Activated naive CD4-positive, alpha-beta T cell treated with anti-CD3 and anti-CD28 coated beads, Interleukin-2, amount 10 ng/mL, durations not matched to agents 7 days and 5 days (primary cell): ENCODE measurements at regions not wholly inside any gene's neighbourhood (a gene's known extent, or its start where the extent isn't known, plus 50 kb on each side); places are given as distances from the start of the nearest gene placed in this dataset.
A peak's percentile ranks its signal among the peaks of the same experiment; 100 is the strongest.

Source experiments
- CTCF ChIA-PET: fragments of 350-600 bp; sonication (Branson Sonifier 250); formaldehyde crosslinking; loops from one replicate; lab custom pipeline; 2021; ENCODE audit warnings: antibody characterized with exemption; lab: Charles Lee
- DNase-seq: peaks from one replicate; pipeline ENCODE4 v3.0.0-alpha.2; 2020
- H3K27ac Mint-ChIP-seq: one replicate; pipeline ENCODE4 v1.8.0; 2021; ENCODE audit warnings: mild to moderate bottlenecking, moderate library complexity, mixed read lengths
- H3K27me3 Mint-ChIP-seq: one replicate; pipeline ENCODE4 v1.8.0; 2021; ENCODE audit warnings: mild to moderate bottlenecking, mixed read lengths
- H3K36me3 Mint-ChIP-seq: one replicate; pipeline ENCODE4 v1.8.0; 2021; ENCODE audit warnings: mixed read lengths
- H3K4me1 Mint-ChIP-seq: one replicate; pipeline ENCODE4 v1.8.0; 2021; ENCODE audit warnings: mixed read lengths
- H3K4me3 Mint-ChIP-seq: one replicate; pipeline ENCODE4 v1.8.0; 2021; ENCODE audit warnings: mild to moderate bottlenecking, moderate library complexity, mixed read lengths
- H3K9me3 Mint-ChIP-seq: one replicate; pipeline ENCODE4 v1.8.0; 2021; ENCODE audit warnings: mixed read lengths

GRCh38 chr2:8290771-8291352 lies 391.0 kb upstream of the ID2 start:
- Mint-ChIP-seq H3K9me3 (no peaks in the 10 kb centered on the region), H3K4me3 (no peak overlapping the region), H3K27ac (no peak overlapping the region), H3K4me1 (no peaks in the 10 kb centered on the region), H3K27me3 (peaks cover 47% of the 10 kb centered on the region), H3K36me3 (no peaks in the 10 kb centered on the region)
- DNase-seq, result no peak
- CTCF ChIA-PET, result no interaction called here

- CTCF ChIA-PET, result no interaction called here
- peaks cover 28% of the 10 kb centered on the region for H3K27me3 Mint-ChIP-seq
- H3K36me3 Mint-ChIP-seq, result peaks cover 13% of the 10 kb centered on the region
- DNase-seq, result no peak
- peaks cover 13% of the 10 kb centered on the region for H3K9me3 Mint-ChIP-seq
- no peak overlapping the region for H3K27ac Mint-ChIP-seq
- H3K4me1 Mint-ChIP-seq, result peaks cover 17% of the 10 kb centered on the region
- H3K4me3 Mint-ChIP-seq, result no peak overlapping the region
These were observed 385.6 kb upstream of the ID2 start for GRCh38 chr2:8296306-8296705.

GRCh38 chr2:8297376-8298231 lies 384.3 kb upstream of the ID2 start:
- CTCF ChIA-PET, result no interaction called here
- H3K4me3 Mint-ChIP-seq, result no peak overlapping the region
- peaks cover 30% of the 10 kb centered on the region for H3K4me1 Mint-ChIP-seq
- peaks cover 22% of the 10 kb centered on the region for H3K9me3 Mint-ChIP-seq
- peaks cover 31% of the 10 kb centered on the region for H3K27me3 Mint-ChIP-seq
- no peak for DNase-seq
- H3K27ac Mint-ChIP-seq, result no peak overlapping the region
- peaks cover 22% of the 10 kb centered on the region for H3K36me3 Mint-ChIP-seq

- CTCF ChIA-PET, result no interaction called here
- Mint-ChIP-seq H3K27ac (no peak overlapping the region), H3K36me3 (peaks cover 25% of the 10 kb centered on the region), H3K27me3 (peaks cover 22% of the 10 kb centered on the region), H3K4me1 (peaks cover 41% of the 10 kb centered on the region), H3K4me3 (no peak overlapping the region), H3K9me3 (peaks cover 25% of the 10 kb centered on the region)
- DNase-seq, result no peak
These were observed 383.1 kb upstream of the ID2 start for GRCh38 chr2:8298783-8299182.

GRCh38 chr2:8300216-8300615 lies 381.6 kb upstream of the ID2 start:
- CTCF ChIA-PET, result interaction anchor here (1.0 to 1.2 kb wide), 2 partner anchors 14 to 25 kb away, joined by 3 read pairs; no protein-coding TSS in a partner anchor
- peaks cover 56% of the 10 kb centered on the region for H3K4me1 Mint-ChIP-seq
- peaks cover 25% of the 10 kb centered on the region for H3K36me3 Mint-ChIP-seq
- H3K27me3 Mint-ChIP-seq, result peaks cover 21% of the 10 kb centered on the region
- no peak overlapping the region for H3K27ac Mint-ChIP-seq
- H3K9me3 Mint-ChIP-seq, result peaks cover 25% of the 10 kb centered on the region
- no peak overlapping the region for H3K4me3 Mint-ChIP-seq
- no peak for DNase-seq

- H3K27ac Mint-ChIP-seq, result no peak overlapping the region
- peaks cover 63% of the 10 kb centered on the region for H3K4me1 Mint-ChIP-seq
- CTCF ChIA-PET, result interaction anchor here (1.2 kb wide), 1 partner anchor 15 kb away, joined by 3 read pairs; no protein-coding TSS in a partner anchor
- H3K36me3 Mint-ChIP-seq, result peaks cover 25% of the 10 kb centered on the region
- no peak for DNase-seq
- peaks cover 25% of the 10 kb centered on the region for H3K9me3 Mint-ChIP-seq
- H3K27me3 Mint-ChIP-seq, result peaks cover 24% of the 10 kb centered on the region
- H3K4me3 Mint-ChIP-seq, result no peak overlapping the region
These were observed 381.0 kb upstream of the ID2 start for GRCh38 chr2:8300905-8301304.

- Mint-ChIP-seq H3K4me3 (peak overlapping the region; percentile 56), H3K36me3 (peaks cover 23% of the 10 kb centered on the region), H3K27me3 (peaks cover 24% of the 10 kb centered on the region), H3K4me1 (peaks cover 75% of the 10 kb centered on the region), H3K9me3 (peaks cover 25% of the 10 kb centered on the region), H3K27ac (peak overlapping the region; percentile 73)
- peak; percentile 87 for DNase-seq
- CTCF ChIA-PET, result interaction anchor here (1.1 to 1.7 kb wide), 2 partner anchors 240 to 455 kb away, joined by 3 to 5 read pairs; no protein-coding TSS in a partner anchor
These were observed 378.5 kb upstream of the ID2 start for GRCh38 chr2:8303322-8303832.

GRCh38 chr2:8304821-8305766 lies 376.8 kb upstream of the ID2 start:
- peaks cover 22% of the 10 kb centered on the region for H3K9me3 Mint-ChIP-seq
- H3K4me1 Mint-ChIP-seq, result peaks cover 87% of the 10 kb centered on the region
- CTCF ChIA-PET, result no interaction called here
- no peak for DNase-seq
- no peak overlapping the region for H3K27ac Mint-ChIP-seq
- H3K4me3 Mint-ChIP-seq, result no peak overlapping the region
- peaks cover 33% of the 10 kb centered on the region for H3K27me3 Mint-ChIP-seq
- peaks cover 23% of the 10 kb centered on the region for H3K36me3 Mint-ChIP-seq

GRCh38 chr2:8306530-8307351 lies 375.1 kb upstream of the ID2 start:
- peaks cover 7% of the 10 kb centered on the region for H3K9me3 Mint-ChIP-seq
- H3K27me3 Mint-ChIP-seq, result peaks cover 30% of the 10 kb centered on the region
- H3K27ac Mint-ChIP-seq, result no peak overlapping the region
- peaks cover 8% of the 10 kb centered on the region for H3K36me3 Mint-ChIP-seq
- DNase-seq, result no peak
- CTCF ChIA-PET, result interaction anchor here (1.5 kb wide), 1 partner anchor 67 kb away, joined by 3 read pairs; no protein-coding TSS in a partner anchor
- H3K4me1 Mint-ChIP-seq, result peaks cover 86% of the 10 kb centered on the region
- H3K4me3 Mint-ChIP-seq, result no peak overlapping the region

GRCh38 chr2:8307606-8308180 lies 374.2 kb upstream of the ID2 start:
- CTCF ChIA-PET, result interaction anchor here (1.5 kb wide), 1 partner anchor 68 kb away, joined by 3 read pairs; no protein-coding TSS in a partner anchor
- Mint-ChIP-seq H3K9me3 (peaks cover 3% of the 10 kb centered on the region), H3K4me3 (no peak overlapping the region), H3K4me1 (peaks cover 86% of the 10 kb centered on the region), H3K36me3 (peaks cover 3% of the 10 kb centered on the region), H3K27ac (no peak overlapping the region), H3K27me3 (peaks cover 31% of the 10 kb centered on the region)
- DNase-seq, result no peak

- CTCF ChIA-PET, result interaction anchor here (1.4 kb wide), 1 partner anchor 235 kb away, joined by 5 read pairs; no protein-coding TSS in a partner anchor
- Mint-ChIP-seq H3K4me3 (no peak overlapping the region), H3K36me3 (peaks cover 1% of the 10 kb centered on the region), H3K9me3 (no peaks in the 10 kb centered on the region), H3K4me1 (peaks cover 86% of the 10 kb centered on the region), H3K27ac (no peak overlapping the region), H3K27me3 (peaks cover 27% of the 10 kb centered on the region)
- DNase-seq, result no peak
These were observed 372.7 kb upstream of the ID2 start for GRCh38 chr2:8309131-8309530.

- Mint-ChIP-seq H3K9me3 (no peaks in the 10 kb centered on the region), H3K27ac (peak overlapping the region; percentile 86), H3K4me3 (no peak overlapping the region), H3K36me3 (peaks cover 1% of the 10 kb centered on the region), H3K4me1 (peaks cover 73% of the 10 kb centered on the region), H3K27me3 (peaks cover 21% of the 10 kb centered on the region)
- CTCF ChIA-PET, result no interaction called here
- DNase-seq, result peak; percentile 76
These were observed 371.1 kb upstream of the ID2 start for GRCh38 chr2:8310557-8311455.
